Activated CD4-positive, alpha-beta T cell treated with anti-CD3 and anti-CD28 coated beads for 48 hours (primary cell): ENCODE measurements at regions not wholly inside any gene's neighbourhood (a gene's known extent, or its start where the extent isn't known, plus 50 kb on each side); places are given as distances from the start of the nearest gene placed in this dataset.

Source experiments
- DNase-seq: peaks from one replicate; pipeline ENCODE4 v3.0.0-alpha.2; 2020

GRCh38 chr13:104057861-104058260 lies 991.6 kb upstream of the SLC10A2 start:
- DNase-seq, result no peak

GRCh38 chr13:104045907-104046306 lies 979.7 kb upstream of the SLC10A2 start:
- DNase-seq, result no peak

GRCh38 chr13:104043184-104043583 lies 977.0 kb upstream of the SLC10A2 start:
- no peak for DNase-seq

GRCh38 chr13:104034891-104035290 lies 968.7 kb upstream of the SLC10A2 start:
- no peak for DNase-seq

GRCh38 chr13:104025303-104025702 lies 959.1 kb upstream of the SLC10A2 start:
- no peak for DNase-seq

GRCh38 chr13:104024416-104025170 lies 958.4 kb upstream of the SLC10A2 start:
- DNase-seq, result no peak

- no peak for DNase-seq
These were observed 955.7 kb upstream of the SLC10A2 start for GRCh38 chr13:104021806-104022397.

DNA sequence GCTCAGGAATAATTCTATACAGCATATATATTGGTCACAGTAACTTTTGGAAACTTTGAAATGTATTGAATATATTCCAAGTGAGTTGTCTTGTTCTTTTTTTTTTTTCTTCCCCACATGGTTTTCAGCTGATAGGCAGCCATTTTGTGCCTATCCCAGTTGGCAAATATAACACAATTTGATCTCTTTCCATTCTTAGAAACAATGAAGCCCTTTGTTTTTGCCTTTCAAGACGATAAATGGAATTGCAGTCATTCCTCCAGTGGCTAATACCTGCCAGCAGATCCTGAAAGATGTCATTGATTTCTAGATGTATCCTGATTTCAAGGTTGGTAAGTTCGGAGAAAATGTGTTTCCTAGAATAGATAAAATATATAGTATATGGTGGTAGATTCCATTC lies 951.1 kb upstream of the SLC10A2 start:
- no peak for DNase-seq

- no peak for DNase-seq
These were observed 949.6 kb upstream of the SLC10A2 start for GRCh38 chr13:104015646-104016396.

DNA sequence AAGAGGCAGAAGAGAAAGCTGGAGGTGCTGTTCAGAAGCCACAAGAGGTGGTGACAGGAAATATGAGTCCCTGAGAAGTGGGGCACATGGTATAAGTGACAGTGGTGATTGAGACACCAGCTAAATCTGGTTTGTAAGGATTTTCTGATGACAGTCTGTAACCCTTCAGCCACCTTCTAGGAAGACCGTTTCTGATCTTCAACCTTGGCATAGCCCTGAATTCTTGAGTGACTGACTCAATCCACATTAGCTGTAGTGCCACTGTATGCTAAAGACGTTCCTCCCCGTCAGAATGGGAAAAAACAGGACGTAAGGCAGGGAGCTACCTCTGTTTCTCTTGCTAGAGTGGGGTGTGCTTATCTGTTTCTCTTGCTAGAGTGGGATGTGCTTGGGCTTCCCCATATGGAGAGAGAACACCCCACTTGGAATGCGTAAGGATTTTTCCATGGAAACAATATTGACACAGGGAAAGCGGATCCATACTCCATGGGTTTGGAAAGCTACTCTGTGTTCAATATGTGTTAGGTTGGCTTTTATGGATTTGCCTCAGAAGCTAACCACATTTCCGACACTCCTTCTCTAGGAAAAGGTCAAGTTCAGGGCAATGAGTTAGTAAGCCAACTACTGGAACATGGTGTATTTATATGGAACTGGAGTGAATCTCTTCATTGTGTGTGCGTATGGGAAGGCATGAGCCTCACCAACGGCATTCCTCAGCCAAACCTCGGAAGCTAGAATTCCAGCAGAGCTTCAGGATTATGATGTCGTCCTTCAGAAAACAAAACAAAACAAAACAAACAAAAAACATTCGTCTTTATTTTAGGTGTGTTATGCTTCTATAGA lies 948.8 kb upstream of the SLC10A2 start:
- no peak for DNase-seq

- no peak for DNase-seq
These were observed 945.5 kb upstream of the SLC10A2 start for GRCh38 chr13:104011505-104012241.

- no peak for DNase-seq
These were observed 942.6 kb upstream of the SLC10A2 start for GRCh38 chr13:104008541-104009435.

GRCh38 chr13:104008075-104008474 lies 941.9 kb upstream of the SLC10A2 start:
- no peak for DNase-seq

GRCh38 chr13:104006625-104007075 lies 940.4 kb upstream of the SLC10A2 start:
- DNase-seq, result no peak

- no peak for DNase-seq
These were observed 938.4 kb upstream of the SLC10A2 start for GRCh38 chr13:104004572-104004971.

- DNase-seq, result no peak
These were observed 936.0 kb upstream of the SLC10A2 start for GRCh38 chr13:104002216-104002615.

GRCh38 chr13:104001766-104002165 lies 935.5 kb upstream of the SLC10A2 start:
- no peak for DNase-seq

DNA sequence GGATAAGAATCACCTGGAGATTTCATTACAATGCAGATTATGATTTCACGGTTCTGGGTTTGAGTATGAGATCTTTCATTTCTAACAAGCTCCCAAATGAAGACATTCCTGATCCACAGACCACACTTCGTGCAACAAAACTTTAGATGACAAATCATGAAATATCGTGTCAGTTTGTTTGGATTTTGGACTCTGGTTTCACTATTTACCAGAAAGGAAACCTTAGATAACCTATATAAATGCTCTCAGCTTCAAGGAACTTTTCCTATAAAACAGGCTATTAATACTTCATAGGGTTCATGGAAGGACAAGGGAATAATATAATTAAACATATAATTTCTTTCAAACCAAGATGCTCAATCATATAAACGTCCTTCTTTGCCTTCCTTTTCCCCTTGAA lies 930.5 kb upstream of the SLC10A2 start:
- DNase-seq, result no peak

- DNase-seq, result no peak
These were observed 917.7 kb upstream of the SLC10A2 start for GRCh38 chr13:103983948-103984347.

DNA sequence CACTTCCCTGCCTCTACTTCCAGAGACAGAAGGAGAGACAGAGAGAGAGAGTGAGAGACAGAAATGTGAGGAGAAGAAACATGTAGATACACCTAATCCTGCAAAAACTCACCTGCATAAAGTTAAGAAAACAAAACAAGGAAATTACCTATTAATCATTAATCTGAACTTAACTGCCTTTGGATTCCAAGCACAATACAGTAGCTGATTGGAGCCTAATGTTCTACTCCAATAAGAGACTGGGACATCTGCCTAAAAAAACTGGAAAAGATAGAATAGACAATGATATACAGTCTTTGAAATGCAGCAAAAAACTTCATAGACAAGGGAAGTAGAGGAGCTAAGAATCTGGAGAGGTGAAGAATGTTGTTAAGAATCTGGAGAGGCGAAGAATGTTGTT lies 910.2 kb upstream of the SLC10A2 start:
- DNase-seq, result no peak

GRCh38 chr13:103973740-103974139 lies 907.5 kb upstream of the SLC10A2 start:
- no peak for DNase-seq
